ENCODE measurements at regions not wholly inside any gene's neighbourhood (a gene's known extent, or its start where the extent isn't known, plus 50 kb on each side); places are given as distances from the start of the nearest gene placed in this dataset.

DNA sequence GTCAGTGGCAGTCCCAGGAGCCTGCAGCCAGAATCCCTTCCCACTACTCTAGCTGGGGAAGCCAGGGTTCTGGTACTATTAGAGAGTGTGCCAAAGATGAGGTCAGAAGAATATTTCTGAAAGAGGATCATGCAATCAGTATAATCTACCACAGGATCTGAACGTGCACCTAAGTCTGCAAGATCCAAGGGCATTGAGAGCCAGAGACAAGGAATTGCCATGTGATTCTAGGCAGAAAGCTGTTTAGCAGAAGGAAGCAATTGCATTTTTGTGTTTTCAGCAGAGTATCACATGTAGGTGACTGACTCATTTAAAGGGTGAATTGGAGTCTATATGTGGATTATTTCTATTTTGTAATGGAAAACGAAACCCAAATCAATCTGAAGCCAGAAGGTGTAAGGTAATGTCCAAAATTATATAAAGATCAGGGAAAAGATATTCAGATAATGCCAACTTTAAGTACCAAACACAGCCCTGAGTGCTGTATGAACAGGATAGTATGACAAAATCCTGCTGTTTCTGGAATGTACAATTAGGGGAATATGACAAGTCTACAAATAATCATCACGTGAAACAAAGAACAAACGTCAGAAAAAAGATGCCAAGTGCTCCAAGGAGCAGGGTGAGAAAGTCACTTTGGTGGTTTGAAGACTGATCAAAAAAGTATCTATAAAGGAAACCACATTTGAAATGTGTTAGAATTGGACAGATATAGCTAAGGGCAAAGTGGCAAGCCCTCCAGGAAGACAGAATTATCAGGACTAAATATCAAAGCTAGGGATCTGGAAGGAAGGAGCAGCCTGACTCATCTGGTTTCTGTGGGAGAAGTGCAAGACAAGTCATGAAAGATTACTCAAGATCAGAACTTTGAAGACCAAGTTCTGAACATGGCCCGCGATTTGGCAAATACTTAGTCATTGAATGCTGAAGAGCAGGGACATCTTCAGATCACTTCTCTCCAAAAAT is 1036.6 kb downstream of the NTRK3 start:
- TF ChIP-seq, protein P1, sequence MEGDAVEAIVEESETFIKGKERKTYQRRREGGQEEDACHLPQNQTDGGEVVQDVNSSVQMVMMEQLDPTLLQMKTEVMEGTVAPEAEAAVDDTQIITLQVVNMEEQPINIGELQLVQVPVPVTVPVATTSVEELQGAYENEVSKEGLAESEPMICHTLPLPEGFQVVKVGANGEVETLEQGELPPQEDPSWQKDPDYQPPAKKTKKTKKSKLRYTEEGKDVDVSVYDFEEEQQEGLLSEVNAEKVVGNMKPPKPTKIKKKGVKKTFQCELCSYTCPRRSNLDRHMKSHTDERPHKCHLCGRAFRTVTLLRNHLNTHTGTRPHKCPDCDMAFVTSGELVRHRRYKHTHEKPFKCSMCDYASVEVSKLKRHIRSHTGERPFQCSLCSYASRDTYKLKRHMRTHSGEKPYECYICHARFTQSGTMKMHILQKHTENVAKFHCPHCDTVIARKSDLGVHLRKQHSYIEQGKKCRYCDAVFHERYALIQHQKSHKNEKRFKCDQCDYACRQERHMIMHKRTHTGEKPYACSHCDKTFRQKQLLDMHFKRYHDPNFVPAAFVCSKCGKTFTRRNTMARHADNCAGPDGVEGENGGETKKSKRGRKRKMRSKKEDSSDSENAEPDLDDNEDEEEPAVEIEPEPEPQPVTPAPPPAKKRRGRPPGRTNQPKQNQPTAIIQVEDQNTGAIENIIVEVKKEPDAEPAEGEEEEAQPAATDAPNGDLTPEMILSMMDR (conservative IDR thresholded peaks at IDR 0.05 in 1 of 2, IDR thresholded peaks at IDR 0.05 in 1 of 2; ENCODE audit: extremely low read depth in 1 of 2, insufficient read depth in 1 of 2, low read depth in 1 of 2, low read length in 2 of 2) = no peak
- no peak for TF ChIP-seq EZH2 (IDR thresholded peaks at IDR 0.05; ENCODE audit: borderline replicate concordance, low read length)

All from mammary epithelial cell (primary cell).